Mesothelial cell of epicardium (in vitro differentiated cells): ENCODE measurements at regions not wholly inside any gene's neighbourhood (a gene's known extent, or its start where the extent isn't known, plus 50 kb on each side); places are given as distances from the start of the nearest gene placed in this dataset.

Experiments used
- DNase-seq, 2 experiments: peaks; one replicate each; pipeline ENCODE4 v3.0.0; 2021; ENCODE audit warnings: low spot score in 2 of 2; ENCODE audit not compliant: unreplicated experiment in 2 of 2
- H3K27ac Mint-ChIP-seq: 2 replicates; pipeline ENCODE4 v1.8.0; 2021; ENCODE audit warnings: mixed read lengths
- H3K27me3 Mint-ChIP-seq: 2 replicates; pipeline ENCODE4 v1.8.0; 2021; ENCODE audit warnings: low read depth, mixed read lengths
- H3K36me3 Mint-ChIP-seq: 2 replicates; pipeline ENCODE4 v1.8.0; 2021; ENCODE audit warnings: mixed read lengths
- H3K4me1 Mint-ChIP-seq: 2 replicates; pipeline ENCODE4 v1.8.0; 2021; ENCODE audit warnings: mixed read lengths
- H3K4me3 Mint-ChIP-seq: 2 replicates; pipeline ENCODE4 v1.8.0; 2021; ENCODE audit warnings: mild to moderate bottlenecking, moderate library complexity, mixed read lengths
- H3K9me3 Mint-ChIP-seq: 2 replicates; pipeline ENCODE4 v1.8.0; 2021; ENCODE audit warnings: mixed read lengths
- TF ChIP-seq, protein P1 (sequence below): fragments of 200-600 bp; sonication (generic); IDR thresholded peaks from one replicate; pipeline ENCODE4 v1.5.0; 2021; ENCODE audit warnings: antibody characterized with exemption; ENCODE audit not compliant: unreplicated experiment

DNA sequence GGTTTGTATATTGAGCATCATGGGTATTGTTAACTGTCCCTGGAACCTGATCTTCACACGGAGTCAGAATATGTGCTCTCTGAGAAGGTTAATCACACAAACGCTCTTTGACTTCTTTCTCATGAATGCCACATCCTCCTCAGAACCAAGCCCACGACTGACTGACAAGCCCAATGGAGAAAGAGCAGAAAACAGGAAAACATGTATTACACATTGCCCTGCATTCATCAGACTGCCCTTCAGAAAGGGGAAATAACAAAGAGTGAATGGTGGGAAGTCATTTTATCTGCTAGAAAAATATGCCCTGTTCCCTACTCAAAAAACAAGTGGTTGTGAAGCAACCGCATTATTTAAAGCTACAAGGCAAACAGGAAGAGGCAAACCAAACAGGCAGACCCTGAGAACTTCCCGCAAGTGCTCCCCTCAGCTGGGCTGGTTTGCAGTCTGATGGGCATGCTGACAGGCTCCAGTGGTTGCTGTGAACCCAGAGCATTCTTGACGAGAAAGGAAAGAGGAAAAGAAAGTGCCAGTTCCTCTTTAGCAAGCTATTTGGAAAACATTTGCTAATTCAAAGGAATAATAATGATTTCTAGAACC is 172.9 kb upstream of the SETBP1 start:
- no peaks in the 10 kb centered on the region for H3K27me3 Mint-ChIP-seq
- H3K27ac Mint-ChIP-seq, result no peak overlapping the region
- no peak overlapping the region for H3K4me3 Mint-ChIP-seq
- DNase-seq, result no peak
- H3K4me1 Mint-ChIP-seq, result no peaks in the 10 kb centered on the region
- H3K36me3 Mint-ChIP-seq, result no peaks in the 10 kb centered on the region
- H3K9me3 Mint-ChIP-seq, result no peaks in the 10 kb centered on the region
- TF ChIP-seq, protein P1, sequence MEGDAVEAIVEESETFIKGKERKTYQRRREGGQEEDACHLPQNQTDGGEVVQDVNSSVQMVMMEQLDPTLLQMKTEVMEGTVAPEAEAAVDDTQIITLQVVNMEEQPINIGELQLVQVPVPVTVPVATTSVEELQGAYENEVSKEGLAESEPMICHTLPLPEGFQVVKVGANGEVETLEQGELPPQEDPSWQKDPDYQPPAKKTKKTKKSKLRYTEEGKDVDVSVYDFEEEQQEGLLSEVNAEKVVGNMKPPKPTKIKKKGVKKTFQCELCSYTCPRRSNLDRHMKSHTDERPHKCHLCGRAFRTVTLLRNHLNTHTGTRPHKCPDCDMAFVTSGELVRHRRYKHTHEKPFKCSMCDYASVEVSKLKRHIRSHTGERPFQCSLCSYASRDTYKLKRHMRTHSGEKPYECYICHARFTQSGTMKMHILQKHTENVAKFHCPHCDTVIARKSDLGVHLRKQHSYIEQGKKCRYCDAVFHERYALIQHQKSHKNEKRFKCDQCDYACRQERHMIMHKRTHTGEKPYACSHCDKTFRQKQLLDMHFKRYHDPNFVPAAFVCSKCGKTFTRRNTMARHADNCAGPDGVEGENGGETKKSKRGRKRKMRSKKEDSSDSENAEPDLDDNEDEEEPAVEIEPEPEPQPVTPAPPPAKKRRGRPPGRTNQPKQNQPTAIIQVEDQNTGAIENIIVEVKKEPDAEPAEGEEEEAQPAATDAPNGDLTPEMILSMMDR, result no peak

DNA sequence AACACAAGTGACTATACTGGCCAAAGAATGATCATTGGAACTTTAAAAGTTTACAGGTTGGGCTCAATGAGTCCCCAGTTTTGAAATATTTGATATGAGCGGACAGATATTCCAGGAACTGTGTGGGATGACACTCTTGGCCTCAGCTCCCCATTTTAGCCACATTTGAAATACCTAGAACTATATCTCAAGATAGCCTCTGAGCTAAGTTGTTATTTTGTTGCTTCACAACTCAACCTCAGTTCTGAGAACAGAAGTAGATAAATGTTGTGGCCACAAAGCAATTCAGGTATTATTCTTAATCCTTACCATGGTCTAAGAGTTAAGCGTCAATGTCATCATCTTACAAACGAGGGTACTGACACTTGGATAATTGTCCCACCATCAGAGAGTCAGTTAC is 172.2 kb upstream of the SETBP1 start:
- H3K4me1 Mint-ChIP-seq, result no peaks in the 10 kb centered on the region
- TF ChIP-seq, protein P1, result no peak
- H3K36me3 Mint-ChIP-seq, result no peaks in the 10 kb centered on the region
- no peaks in the 10 kb centered on the region for H3K27me3 Mint-ChIP-seq
- no peak overlapping the region for H3K4me3 Mint-ChIP-seq
- no peaks in the 10 kb centered on the region for H3K9me3 Mint-ChIP-seq
- no peak overlapping the region for H3K27ac Mint-ChIP-seq
- no peak for DNase-seq

DNA sequence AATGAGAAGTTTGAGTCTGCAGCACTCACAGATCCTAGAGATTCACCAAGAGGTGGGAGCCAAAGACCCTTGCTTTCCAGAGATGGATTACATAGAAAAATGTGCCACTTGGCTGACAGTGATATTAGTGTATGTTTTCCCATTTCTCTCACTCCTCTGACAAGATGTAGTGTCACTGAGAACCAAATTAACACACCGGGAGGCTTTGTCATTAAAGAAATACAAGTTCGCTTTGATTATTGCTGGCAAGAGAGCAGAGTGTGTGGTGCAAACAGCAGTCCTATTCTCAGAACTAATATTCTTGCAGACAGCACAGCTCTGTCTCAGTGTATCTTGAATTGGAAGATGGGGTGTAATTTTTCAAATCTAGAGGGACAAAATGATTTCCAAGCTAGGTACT is 171.6 kb upstream of the SETBP1 start:
- Mint-ChIP-seq H3K4me3 (no peak overlapping the region), H3K27me3 (no peaks in the 10 kb centered on the region), H3K27ac (no peak overlapping the region), H3K36me3 (no peaks in the 10 kb centered on the region), H3K9me3 (no peaks in the 10 kb centered on the region), H3K4me1 (no peaks in the 10 kb centered on the region)
- TF ChIP-seq, protein P1, result no peak
- DNase-seq, result no peak

DNA sequence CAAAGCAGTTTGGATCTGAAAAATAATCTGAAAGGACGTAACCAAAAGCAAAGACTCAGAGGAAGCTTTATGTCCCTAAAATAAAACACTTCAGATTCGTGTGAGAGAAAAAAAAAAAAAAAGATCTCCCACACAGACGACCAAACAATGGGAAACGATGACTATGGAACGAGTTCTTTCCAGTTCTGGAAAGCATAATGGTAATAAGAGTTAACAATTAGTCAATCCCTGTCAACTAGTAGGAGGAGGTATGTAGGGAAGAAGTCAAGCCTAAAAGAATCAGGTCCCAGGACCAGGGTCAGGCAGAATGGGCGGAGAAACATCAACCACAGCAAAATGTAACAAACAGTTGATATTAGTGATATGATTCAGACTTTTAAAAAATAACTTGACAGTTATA is 170.3 kb upstream of the SETBP1 start:
- TF ChIP-seq, protein P1, result no peak
- no peaks in the 10 kb centered on the region for H3K36me3 Mint-ChIP-seq
- peaks cover 3% of the 10 kb centered on the region for H3K4me1 Mint-ChIP-seq
- DNase-seq, result no peak
- H3K9me3 Mint-ChIP-seq, result no peaks in the 10 kb centered on the region
- H3K27me3 Mint-ChIP-seq, result no peaks in the 10 kb centered on the region
- H3K4me3 Mint-ChIP-seq, result no peak overlapping the region
- no peak overlapping the region for H3K27ac Mint-ChIP-seq

DNA sequence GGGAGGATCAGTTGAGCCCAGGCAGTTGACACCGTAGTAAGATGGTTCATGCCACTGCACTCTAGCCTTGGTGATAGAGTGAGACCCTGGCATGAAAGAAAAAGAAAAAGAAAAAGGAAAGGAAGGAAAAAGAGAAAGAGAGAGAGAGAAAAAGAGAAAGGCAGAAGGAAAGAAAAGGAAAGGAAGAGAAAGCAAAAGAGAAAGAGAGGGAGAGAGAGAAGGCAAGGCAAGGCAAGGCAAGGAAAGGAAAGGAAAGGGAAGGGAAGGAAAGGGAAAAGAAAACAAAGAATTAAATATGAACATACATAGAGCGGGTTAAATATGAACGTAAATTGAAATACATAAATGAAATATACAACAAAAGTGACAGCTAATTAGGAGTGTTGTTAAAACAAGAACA is 167.5 kb upstream of the SETBP1 start:
- H3K27me3 Mint-ChIP-seq, result no peaks in the 10 kb centered on the region
- no peak overlapping the region for H3K27ac Mint-ChIP-seq
- H3K4me3 Mint-ChIP-seq, result no peak overlapping the region
- peaks cover 19% of the 10 kb centered on the region for H3K4me1 Mint-ChIP-seq
- H3K9me3 Mint-ChIP-seq, result no peaks in the 10 kb centered on the region
- DNase-seq, result no peak
- no peaks in the 10 kb centered on the region for H3K36me3 Mint-ChIP-seq
- TF ChIP-seq, protein P1, result no peak

DNA sequence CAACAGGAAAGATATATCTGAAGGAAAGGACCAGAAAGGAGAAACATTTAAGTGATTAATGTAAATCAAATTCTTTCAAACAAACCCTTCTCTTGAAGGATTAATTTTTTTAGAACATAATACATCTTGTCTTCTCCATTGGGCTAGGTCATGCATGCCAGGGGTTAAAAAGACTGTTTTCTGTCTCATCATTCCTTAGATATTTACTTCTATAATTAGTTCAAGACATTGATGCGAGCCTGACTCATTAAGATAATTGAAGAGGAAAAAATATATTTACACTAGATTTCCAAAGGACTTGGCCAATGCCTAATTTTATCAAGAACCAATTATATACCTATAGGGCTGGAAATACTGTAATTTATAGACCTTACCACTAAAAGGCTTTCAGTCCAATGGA is 166.6 kb upstream of the SETBP1 start:
- Mint-ChIP-seq H3K9me3 (no peaks in the 10 kb centered on the region), H3K36me3 (no peaks in the 10 kb centered on the region), H3K27me3 (no peaks in the 10 kb centered on the region), H3K27ac (no peak overlapping the region), H3K4me1 (peaks cover 21% of the 10 kb centered on the region), H3K4me3 (no peak overlapping the region)
- TF ChIP-seq, protein P1, result no peak
- no peak for DNase-seq
